HCEC 1CT (cell line): ENCODE measurements at regions not wholly inside any gene's neighbourhood (a gene's known extent, or its start where the extent isn't known, plus 50 kb on each side); places are given as distances from the start of the nearest gene placed in this dataset.

ENCODE experiments used
- DNase-seq: peaks from one replicate; pipeline ENCODE4 v3.0.0-alpha.2; 2017

DNA sequence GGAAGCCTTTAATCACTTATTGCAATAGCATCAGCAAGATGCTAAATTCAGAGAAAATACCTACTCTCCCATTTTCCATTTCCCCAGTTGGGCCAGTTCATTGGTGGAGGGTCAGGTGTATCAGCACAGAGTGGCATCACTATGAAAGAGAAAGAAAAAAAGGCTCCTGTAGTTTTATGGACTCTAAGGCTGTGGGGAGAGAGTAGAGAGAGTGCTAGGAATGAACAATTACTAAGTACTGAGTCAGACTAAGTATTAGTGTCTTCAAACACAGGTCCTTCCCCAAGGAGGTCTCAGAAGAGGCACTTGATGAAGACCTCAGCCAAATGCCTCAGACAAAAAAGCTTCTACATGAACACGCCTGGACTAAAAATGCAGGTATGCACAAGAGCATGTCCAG lies 1061.9 kb downstream of the FSTL5 start:
- DNase-seq: no peak

DNA sequence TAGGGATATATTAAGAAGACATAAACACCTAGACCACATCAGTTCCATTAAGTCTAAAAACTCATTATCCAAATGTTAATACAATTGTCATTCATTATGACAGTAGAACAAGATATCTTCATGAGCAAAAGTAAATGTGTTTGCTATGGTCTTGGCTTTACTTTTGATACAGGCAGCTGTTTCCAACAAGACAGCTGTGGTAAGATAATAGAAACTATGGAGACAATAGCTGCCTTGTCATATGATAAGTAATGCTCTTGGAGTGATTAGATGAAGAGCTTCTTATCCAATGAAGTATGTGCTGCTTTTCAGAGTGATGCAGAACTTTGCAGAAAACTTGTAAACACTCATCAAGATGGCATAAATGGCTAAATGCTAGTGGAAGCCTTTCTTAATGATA lies 1066.0 kb downstream of the FSTL5 start:
- no peak for DNase-seq

DNA sequence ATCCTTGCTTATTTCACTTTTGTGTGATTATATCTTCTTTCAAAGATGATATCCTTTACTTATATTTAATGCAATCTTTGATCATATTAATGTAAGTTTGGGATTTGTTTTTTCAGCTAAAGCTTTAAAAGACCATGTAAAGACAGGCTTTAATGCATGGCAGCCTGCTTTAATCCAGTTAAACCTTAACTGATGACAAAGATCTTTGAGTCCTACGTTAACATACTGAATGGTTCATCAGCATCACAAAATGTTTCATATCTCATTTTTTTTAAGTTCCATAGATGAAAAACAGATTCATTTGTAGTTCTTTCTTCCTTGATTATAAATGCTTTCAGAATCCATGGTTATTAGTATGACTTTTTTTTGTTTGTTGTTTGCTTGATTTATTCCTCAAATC lies 1102.8 kb downstream of the FSTL5 start:
- no peak for DNase-seq
